SU-DHL-6 (cell line): ENCODE measurements at regions not wholly inside any gene's neighbourhood (a gene's known extent, or its start where the extent isn't known, plus 50 kb on each side); places are given as distances from the start of the nearest gene placed in this dataset.

Experiments used
- H2AFZ ChIP-seq: fragments of 200-600 bp; sonication (generic); 2 replicates; pipeline ENCODE4 v1.6.1; 2014; ENCODE audit warnings: low read depth, mild to moderate bottlenecking, moderate library complexity, mixed read lengths, antibody characterized with exemption, low read length; ENCODE audit not compliant: severe bottlenecking
- H3F3A ChIP-seq: fragments of 200-600 bp; shearing (Covaris generic); 2 replicates; pipeline ENCODE4 v1.6.0; 2016; ENCODE audit warnings: antibody characterized with exemption, mild to moderate bottlenecking; ENCODE audit not compliant: insufficient read depth
- H3K27ac ChIP-seq: fragments of 200-600 bp; sonication (generic); 2 replicates; pipeline ENCODE4 v1.5.1; 2016; ENCODE audit warnings: low read depth, mild to moderate bottlenecking, low read length, moderate library complexity, mixed read lengths
- H3K27me3 ChIP-seq: fragments of 200-600 bp; sonication (generic), shearing (Covaris generic); 2 replicates; pipeline ENCODE4 v1.6.0; 2014; ENCODE audit warnings: mild to moderate bottlenecking, low read length
- H3K36me3 ChIP-seq: fragments of 200-600 bp; sonication (generic); 2 replicates; pipeline ENCODE4 v1.6.1; 2014; ENCODE audit warnings: mild to moderate bottlenecking, low read length, mixed read lengths
- H3K4me2 ChIP-seq: fragments of 300-600, 200-600 bp; shearing (Covaris generic), sonication (generic); 2 replicates; pipeline ENCODE4 v1.6.0; 2014; ENCODE audit warnings: low read length, low read depth, mild to moderate bottlenecking; ENCODE audit not compliant: poor library complexity, severe bottlenecking
- H3K4me3 ChIP-seq: fragments of 200-600 bp; sonication (generic); 2 replicates; pipeline ENCODE4 v1.5.1; 2014; ENCODE audit warnings: antibody characterized with exemption, low read length, mild to moderate bottlenecking, mixed read lengths; ENCODE audit not compliant: insufficient read depth, poor library complexity, severe bottlenecking
- H3K79me2 ChIP-seq: fragments of 200-600 bp; sonication (generic); 2 replicates; pipeline ENCODE4 v1.6.1; 2014; ENCODE audit warnings: mild to moderate bottlenecking, low read length, moderate library complexity; ENCODE audit not compliant: insufficient read depth
- H3K9ac ChIP-seq: fragments of 200-600 bp; sonication (generic); 2 replicates; pipeline ENCODE4 v1.7.0; 2014; ENCODE audit warnings: mild to moderate bottlenecking, low read length
- H3K9me2 ChIP-seq: fragments of 200-600 bp; sonication (generic); replicated peaks from 2 replicates; pipeline ENCODE4 v1.6.1; 2014; ENCODE audit warnings: low read length; ENCODE audit not compliant: insufficient read depth
- H3K9me3 ChIP-seq: fragments of 200-600 bp; sonication (generic); 2 replicates; pipeline ENCODE4 v1.6.1; 2014; ENCODE audit warnings: low read length, mixed read lengths; ENCODE audit not compliant: insufficient read depth
- H4K20me1 ChIP-seq: fragments of 200-600 bp; sonication (generic); 2 replicates; pipeline ENCODE4 v1.6.1; 2014; ENCODE audit warnings: low read depth, mild to moderate bottlenecking, antibody characterized with exemption, low read length, moderate library complexity, mixed read lengths
- EZH2phosphoT487 ChIP-seq: fragments of 200-600 bp; sonication (generic), shearing (Covaris generic); conservative IDR thresholded peaks from 2 replicates; pipeline ENCODE4 v1.6.1; 2018; ENCODE audit warnings: mild to moderate bottlenecking, antibody characterized with exemption, low read length, moderate library complexity, mixed read lengths
- TF ChIP-seq, protein P1 (sequence below): fragments of 200-600 bp; sonication (generic); IDR thresholded peaks from one replicate; pipeline ENCODE4 v1.5.1; 2017; ENCODE audit warnings: antibody characterized with exemption, mild to moderate bottlenecking, low read length, moderate library complexity; ENCODE audit not compliant: insufficient read depth, poor library complexity, severe bottlenecking

DNA sequence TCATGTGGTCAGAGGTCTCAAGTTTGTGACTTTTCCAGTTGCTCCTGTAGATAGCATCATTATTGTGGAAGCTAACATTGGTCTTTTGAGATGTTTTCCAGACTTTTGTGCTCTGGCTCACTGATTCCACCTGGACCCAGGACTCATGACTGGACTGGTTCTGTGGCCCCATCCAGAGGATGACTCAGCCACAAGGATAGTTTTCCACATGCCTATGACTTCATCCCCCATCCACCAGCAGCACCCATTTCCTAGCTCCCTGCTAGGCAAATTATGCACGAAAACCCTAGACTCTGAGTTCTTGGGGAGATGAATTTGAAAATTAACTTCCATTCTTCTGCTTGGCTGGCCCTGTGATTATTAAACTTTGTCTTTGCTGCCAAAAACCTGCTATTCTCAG, 949.3 kb downstream of the MRPL39 start:
- H3K27me3 ChIP-seq: no peaks in the 10 kb centered on the region
- H3K9me3 ChIP-seq: no peaks in the 10 kb centered on the region
- H3K79me2 ChIP-seq: no peaks in the 10 kb centered on the region
- H3K4me2 ChIP-seq: no peak overlapping the region
- no peaks in the 10 kb centered on the region for H3K9me2 ChIP-seq
- TF ChIP-seq, protein P1, sequence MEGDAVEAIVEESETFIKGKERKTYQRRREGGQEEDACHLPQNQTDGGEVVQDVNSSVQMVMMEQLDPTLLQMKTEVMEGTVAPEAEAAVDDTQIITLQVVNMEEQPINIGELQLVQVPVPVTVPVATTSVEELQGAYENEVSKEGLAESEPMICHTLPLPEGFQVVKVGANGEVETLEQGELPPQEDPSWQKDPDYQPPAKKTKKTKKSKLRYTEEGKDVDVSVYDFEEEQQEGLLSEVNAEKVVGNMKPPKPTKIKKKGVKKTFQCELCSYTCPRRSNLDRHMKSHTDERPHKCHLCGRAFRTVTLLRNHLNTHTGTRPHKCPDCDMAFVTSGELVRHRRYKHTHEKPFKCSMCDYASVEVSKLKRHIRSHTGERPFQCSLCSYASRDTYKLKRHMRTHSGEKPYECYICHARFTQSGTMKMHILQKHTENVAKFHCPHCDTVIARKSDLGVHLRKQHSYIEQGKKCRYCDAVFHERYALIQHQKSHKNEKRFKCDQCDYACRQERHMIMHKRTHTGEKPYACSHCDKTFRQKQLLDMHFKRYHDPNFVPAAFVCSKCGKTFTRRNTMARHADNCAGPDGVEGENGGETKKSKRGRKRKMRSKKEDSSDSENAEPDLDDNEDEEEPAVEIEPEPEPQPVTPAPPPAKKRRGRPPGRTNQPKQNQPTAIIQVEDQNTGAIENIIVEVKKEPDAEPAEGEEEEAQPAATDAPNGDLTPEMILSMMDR: no peak
- no peak for TF ChIP-seq EZH2phosphoT487
- H3K4me3 ChIP-seq: no peak overlapping the region
- H2AFZ ChIP-seq: no peak overlapping the region
- no peak overlapping the region for H3K27ac ChIP-seq
- H3F3A ChIP-seq: no peaks in the 10 kb centered on the region
- H3K9ac ChIP-seq: no peak overlapping the region
- no peaks in the 10 kb centered on the region for H3K36me3 ChIP-seq
- H4K20me1 ChIP-seq: no peaks in the 10 kb centered on the region

DNA sequence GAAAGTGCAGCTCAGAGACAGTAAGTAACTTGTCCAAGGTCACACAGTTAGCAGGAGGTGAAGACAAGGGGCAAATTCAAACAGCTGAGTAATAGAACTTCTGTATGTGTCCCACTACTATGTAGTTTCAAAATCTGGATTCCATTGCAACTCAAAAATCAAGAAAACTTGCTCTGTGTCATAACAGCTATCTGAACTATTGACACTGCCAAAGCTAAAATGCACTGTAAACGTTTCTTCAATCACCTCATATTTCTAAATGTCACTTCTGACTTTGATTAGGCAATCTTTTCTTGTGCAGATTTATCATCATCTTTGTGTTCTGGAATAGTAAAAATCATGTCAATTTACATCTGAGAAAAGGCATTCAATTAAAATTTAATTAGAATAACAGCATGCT, 957.6 kb downstream of the MRPL39 start:
- no peak overlapping the region for H3K4me3 ChIP-seq
- no peaks in the 10 kb centered on the region for H3K79me2 ChIP-seq
- no peaks in the 10 kb centered on the region for H3K9me3 ChIP-seq
- H3K9ac ChIP-seq: no peak overlapping the region
- no peaks in the 10 kb centered on the region for H3K9me2 ChIP-seq
- no peak overlapping the region for H3K4me2 ChIP-seq
- no peaks in the 10 kb centered on the region for H3K27me3 ChIP-seq
- H3F3A ChIP-seq: no peaks in the 10 kb centered on the region
- no peaks in the 10 kb centered on the region; the same call in 1 of the 2 replicates for H4K20me1 ChIP-seq
- no peak for TF ChIP-seq EZH2phosphoT487
- TF ChIP-seq, protein P1: no peak
- no peaks in the 10 kb centered on the region for H3K36me3 ChIP-seq
- no peak overlapping the region for H3K27ac ChIP-seq
- no peak overlapping the region for H2AFZ ChIP-seq

DNA sequence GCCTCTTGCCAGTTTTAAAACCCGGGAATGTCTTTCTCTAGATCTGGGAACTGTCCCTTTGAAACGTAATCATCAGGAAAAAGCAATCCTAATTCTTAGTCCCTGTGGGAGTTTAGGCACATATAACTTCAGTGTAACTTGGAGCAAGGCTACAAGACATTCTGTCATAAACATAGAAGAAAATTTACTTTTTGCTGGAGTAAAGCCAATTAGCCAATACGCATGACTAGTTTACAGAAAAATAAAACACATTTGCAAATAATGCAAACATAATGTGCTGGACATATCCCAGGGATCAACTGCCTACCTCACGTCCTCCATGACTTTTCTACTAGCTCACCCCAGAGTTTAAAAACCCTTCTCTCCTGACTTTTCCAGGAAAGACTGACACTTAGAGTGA, 970.6 kb downstream of the MRPL39 start:
- H3K9me3 ChIP-seq: no peaks in the 10 kb centered on the region
- no peak overlapping the region for H3K9ac ChIP-seq

More for the DNA sequence above, 970.6 kb downstream of the MRPL39 start:
- TF ChIP-seq, protein P1: no peak
- H3K4me3 ChIP-seq: no peak overlapping the region
- H3K79me2 ChIP-seq: no peaks in the 10 kb centered on the region
- H3K9me2 ChIP-seq: no peaks in the 10 kb centered on the region
- no peak overlapping the region for H3K27ac ChIP-seq
- H3K4me2 ChIP-seq: no peak overlapping the region
- no peaks in the 10 kb centered on the region for H4K20me1 ChIP-seq
- no peaks in the 10 kb centered on the region for H3K27me3 ChIP-seq
- no peaks in the 10 kb centered on the region for H3K36me3 ChIP-seq
- no peaks in the 10 kb centered on the region for H3F3A ChIP-seq
- H2AFZ ChIP-seq: peak overlapping the region; percentile 32
